HL-60 (cell line): ENCODE measurements at regions not wholly inside any gene's neighbourhood (a gene's known extent, or its start where the extent isn't known, plus 50 kb on each side); places are given as distances from the start of the nearest gene placed in this dataset.
"Not testable (repeated sequence)": the region's sequence is repeated elsewhere in the genome, so short reads cannot be mapped to it uniquely, and the experiment has no call there.

Source experiments
- CTCF ChIP-seq: IDR thresholded peaks from one replicate; pipeline ENCODE4 v1.5.1; 2011; ENCODE audit warnings: low read length, control low read depth, inconsistent platforms; ENCODE audit not compliant: insufficient read depth
- GABPA ChIP-seq: IDR thresholded peaks from 2 replicates; pipeline ENCODE4 v1.6.1; 2012; ENCODE audit warnings: low read depth
- POLR2AphosphoS5 ChIP-seq: IDR thresholded peaks from 2 replicates; pipeline ENCODE4 v1.6.1; 2012; ENCODE audit warnings: low read depth
- SPI1 ChIP-seq: IDR thresholded peaks from 2 replicates; pipeline ENCODE4 v1.6.1; 2012; ENCODE audit warnings: low read depth, mild to moderate bottlenecking, borderline replicate concordance
- TF ChIP-seq, protein P1 (sequence below): IDR thresholded peaks from 2 replicates; pipeline ENCODE4 v1.6.1; 2012; ENCODE audit warnings: low read depth; ENCODE audit not compliant: insufficient replicate concordance

- not testable (repeated sequence) for TF ChIP-seq CTCF, GABPA, POLR2AphosphoS5, SPI1
- TF ChIP-seq, protein P1, sequence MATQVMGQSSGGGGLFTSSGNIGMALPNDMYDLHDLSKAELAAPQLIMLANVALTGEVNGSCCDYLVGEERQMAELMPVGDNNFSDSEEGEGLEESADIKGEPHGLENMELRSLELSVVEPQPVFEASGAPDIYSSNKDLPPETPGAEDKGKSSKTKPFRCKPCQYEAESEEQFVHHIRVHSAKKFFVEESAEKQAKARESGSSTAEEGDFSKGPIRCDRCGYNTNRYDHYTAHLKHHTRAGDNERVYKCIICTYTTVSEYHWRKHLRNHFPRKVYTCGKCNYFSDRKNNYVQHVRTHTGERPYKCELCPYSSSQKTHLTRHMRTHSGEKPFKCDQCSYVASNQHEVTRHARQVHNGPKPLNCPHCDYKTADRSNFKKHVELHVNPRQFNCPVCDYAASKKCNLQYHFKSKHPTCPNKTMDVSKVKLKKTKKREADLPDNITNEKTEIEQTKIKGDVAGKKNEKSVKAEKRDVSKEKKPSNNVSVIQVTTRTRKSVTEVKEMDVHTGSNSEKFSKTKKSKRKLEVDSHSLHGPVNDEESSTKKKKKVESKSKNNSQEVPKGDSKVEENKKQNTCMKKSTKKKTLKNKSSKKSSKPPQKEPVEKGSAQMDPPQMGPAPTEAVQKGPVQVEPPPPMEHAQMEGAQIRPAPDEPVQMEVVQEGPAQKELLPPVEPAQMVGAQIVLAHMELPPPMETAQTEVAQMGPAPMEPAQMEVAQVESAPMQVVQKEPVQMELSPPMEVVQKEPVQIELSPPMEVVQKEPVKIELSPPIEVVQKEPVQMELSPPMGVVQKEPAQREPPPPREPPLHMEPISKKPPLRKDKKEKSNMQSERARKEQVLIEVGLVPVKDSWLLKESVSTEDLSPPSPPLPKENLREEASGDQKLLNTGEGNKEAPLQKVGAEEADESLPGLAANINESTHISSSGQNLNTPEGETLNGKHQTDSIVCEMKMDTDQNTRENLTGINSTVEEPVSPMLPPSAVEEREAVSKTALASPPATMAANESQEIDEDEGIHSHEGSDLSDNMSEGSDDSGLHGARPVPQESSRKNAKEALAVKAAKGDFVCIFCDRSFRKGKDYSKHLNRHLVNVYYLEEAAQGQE: not testable (repeated sequence)
These were observed 73.8 kb upstream of the TCERG1L start for GRCh38 chr10:131385161-131385872.
